GM18508 (cell line): ENCODE measurements at regions not wholly inside any gene's neighbourhood (a gene's known extent, or its start where the extent isn't known, plus 50 kb on each side); places are given as distances from the start of the nearest gene placed in this dataset.

Experiments
- ATAC-seq: cut with Tn5 transposase; IDR thresholded peaks from one replicate; pipeline ENCODE4 v1.9.1; 2021; ENCODE audit warnings: moderate number of reproducible peaks; ENCODE audit not compliant: insufficient read depth, unreplicated experiment

DNA sequence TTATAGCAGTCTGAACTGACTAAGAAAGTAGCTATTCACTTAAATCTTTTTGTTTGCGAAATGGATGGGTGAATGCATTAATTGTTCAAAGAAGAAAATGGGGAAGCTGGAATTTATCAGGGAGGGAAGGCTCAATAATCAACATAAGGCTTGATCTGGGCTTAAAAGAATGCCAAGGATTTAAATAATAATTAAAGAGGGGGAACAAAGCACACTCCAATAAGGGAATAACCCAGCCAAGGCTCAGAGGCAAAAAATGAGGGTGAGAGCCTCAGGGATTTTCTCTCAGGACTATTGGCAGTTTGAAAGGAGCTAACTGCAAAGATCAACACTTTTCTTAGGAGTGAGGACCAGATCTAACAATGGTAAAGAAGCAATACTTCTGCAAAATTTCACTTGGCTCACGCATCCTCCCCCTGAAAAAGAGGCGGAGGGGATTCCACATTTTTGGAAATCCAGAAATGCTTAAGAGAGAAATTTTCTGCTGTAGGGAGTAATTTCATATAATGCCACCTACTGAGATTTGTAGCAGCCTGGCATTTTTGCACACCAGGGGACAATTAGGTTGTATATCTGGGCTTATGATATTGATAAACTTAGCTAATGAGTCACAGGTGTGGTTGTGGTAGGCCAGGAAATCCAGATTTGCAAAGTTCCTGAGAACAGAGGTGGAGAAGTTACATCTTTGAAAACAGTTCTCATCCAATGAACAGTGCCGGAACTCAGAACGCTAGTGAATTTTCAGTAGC is 405.1 kb downstream of the TUSC7 start:
- no peak for ATAC-seq

DNA sequence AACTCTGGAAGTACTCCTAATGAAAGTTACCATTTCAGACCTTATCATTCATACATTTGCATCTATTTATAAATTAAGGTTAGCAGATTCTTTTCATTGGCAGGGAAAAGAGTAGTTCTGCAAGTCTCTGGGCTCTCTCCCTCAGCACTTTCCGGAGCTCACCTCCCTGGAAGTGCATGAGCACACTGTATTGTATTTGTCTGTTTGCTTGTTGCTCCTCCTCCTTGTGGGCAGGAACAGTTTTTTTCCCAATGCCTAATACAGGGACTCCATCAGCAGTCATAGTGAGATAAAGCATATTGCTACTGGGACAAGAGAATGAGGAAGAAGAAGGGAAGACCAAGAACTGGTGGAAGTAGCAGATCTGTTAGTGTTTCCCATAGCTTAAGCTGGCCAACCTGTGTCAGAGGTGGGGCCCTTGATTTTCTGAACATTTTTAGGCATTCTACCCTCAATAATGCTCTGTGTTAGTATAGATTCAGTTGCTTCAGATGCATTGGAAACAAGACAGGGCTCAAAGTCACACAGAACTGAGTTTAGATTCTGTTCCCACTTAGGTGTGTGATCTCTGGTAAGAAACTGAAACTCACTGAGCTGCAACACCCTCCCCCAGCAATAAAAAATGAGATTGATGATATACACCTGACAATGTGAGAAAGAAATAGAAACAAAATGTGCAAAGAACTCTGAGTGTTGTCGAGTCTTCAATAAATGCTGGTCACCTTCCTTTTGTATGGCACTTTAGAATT is 407.8 kb downstream of the TUSC7 start:
- ATAC-seq = no peak

DNA sequence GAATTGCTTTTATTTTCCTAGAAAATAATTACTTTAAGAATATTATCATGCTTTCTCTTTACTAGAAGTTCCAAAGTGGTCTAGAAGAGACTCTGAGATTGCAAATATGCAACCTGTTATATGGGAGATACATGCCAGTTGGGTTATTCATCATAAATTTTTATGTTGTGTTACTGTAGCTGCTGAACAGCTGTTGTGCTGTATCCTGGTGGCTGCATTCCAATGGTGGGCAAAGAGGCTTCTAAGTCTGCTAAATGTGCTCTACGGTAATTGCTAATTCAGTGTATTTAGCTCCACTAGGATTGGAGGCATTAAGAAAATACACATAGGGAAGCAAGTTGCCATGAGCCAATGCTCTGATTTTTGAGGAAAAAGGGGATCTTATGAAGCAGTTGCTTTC is 409.0 kb downstream of the TUSC7 start:
- ATAC-seq = no peak

DNA sequence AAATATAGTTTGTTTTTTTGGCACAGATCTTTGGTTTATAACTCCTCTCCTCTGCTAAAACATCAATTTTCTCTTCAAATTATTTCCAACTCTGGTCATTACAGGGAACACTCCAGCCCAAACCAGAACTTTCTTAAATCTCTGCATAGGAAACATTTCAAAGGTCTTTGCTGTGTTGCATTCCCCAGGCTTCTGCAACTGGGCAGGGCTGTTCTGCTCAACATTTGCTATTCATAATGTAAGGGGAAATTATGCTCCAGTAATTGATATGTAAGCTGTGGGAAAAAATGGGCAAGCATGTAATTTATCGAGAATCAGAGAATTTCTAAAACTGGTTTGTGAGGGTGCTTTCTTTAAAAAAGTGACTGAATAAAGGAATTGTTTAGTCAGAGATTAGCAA is 410.4 kb downstream of the TUSC7 start:
- ATAC-seq = no peak

DNA sequence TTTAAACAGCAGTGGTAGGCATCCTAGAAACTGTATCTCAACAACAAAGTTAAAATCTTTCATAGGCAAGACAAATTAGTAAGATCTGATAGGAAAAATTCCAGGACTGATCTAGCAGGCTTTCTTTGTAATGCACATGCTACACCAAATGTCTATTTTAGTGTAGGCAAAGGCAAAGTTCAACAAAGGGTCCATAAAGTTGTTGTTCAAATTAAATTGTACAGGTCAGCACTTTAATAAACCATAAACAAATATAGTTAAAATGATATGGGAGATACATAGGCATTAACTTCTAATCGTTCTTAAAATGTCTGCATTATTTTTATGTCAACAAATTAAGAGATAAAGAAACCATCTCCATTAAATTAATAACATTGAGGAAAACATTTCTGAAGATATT is 413.0 kb downstream of the TUSC7 start:
- no peak for ATAC-seq

DNA sequence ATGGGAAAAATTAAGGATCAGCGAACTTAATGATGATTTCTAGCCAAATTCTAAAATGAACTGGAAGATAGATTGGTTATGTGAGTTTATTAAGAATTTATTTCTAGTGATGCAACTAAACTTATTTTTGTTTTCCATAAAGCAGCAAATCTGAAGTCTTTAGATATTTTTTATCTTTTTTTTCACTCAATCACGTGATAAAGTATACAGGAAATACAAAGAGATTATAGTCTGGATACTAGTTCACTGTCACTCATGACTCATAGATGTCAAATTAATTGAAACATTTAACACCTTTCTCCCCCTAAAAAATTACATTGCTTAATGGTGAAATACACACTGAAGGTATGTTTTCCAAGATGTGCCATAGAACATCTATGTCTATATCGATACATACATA is 416.9 kb downstream of the TUSC7 start:
- no peak for ATAC-seq

DNA sequence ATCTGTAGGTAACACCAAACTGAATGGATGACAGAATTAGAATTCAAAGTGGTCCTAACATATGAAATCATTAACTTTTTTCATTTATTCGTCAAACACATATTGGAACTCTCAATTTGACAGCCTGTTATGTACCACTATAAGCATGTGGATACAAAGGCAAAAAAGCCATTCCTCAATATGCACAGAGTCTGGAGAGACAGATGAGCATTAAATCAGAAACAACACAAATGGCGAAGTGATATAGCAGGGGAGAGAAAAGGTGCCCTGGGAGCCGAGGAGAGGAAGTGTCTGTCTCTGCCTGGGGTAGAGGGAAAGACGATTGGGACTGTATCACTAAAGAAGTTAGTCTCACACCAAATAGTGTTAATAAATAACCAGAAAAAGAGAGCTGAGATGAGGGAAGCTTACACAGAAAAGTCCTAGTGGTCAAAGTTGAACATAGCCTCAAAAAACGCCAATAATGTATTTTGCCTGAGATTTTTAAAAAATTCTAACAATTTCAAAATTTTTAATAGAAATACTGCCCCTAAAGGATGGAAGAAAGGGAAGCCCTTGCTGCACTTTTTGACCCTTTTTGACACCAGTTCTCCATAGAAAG is 417.5 kb downstream of the TUSC7 start:
- ATAC-seq = no peak

DNA sequence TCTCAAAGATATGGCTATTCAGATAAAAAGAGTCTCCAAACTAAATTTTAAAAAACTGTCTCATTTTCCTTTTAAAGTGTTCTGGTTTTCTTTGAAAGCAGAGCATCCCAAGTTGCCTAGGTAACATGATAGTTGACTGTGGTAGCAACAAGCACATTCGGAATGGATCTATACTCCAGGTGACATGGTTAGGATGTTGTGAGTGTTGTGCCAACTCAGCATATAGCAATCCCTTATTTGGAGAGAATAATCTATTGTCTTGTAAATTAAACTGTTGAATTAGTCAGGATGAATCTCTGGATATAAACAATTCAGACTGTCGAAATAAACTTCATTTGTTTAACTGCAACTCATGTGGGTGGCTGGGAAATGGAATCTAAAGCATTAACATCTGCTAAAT is 418.6 kb downstream of the TUSC7 start:
- ATAC-seq = no peak

DNA sequence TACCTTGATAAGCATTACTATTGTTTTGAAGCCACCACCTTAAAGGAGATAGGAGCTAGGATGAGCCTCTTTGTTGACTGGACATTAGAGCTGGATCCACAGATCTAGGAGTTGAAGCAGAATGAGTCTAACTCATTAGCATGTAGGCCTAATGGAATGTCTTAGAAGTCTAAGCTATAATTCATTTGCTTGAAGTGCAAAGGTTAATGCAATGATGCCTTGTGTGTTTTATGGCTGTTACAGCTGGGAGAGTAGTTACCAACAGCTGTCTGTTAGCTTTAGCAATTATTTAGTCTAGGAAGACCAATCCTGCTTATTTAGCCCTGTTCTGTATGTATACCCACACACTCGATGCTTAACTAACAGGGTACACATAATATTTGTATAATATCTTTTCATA is 419.3 kb downstream of the TUSC7 start:
- no peak for ATAC-seq

DNA sequence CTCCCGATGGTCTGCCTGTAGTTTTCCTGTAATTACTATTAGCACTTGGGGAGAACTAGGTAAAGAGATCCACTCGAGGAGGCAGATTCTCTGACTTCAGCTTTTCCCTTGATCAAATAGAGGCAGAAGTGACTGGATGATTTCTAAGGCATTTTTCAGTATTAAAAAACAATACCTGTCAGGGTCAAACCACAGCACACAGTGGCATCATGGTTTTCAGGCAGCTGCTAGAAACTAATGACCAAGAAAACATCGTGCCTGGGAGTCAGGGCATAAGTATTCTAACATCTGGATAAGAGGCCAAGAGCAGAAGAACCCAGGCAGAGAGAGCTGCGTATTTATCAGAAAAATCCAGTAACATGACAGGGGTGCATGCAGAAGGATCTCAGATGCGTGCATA is 419.9 kb downstream of the TUSC7 start:
- ATAC-seq = no peak

DNA sequence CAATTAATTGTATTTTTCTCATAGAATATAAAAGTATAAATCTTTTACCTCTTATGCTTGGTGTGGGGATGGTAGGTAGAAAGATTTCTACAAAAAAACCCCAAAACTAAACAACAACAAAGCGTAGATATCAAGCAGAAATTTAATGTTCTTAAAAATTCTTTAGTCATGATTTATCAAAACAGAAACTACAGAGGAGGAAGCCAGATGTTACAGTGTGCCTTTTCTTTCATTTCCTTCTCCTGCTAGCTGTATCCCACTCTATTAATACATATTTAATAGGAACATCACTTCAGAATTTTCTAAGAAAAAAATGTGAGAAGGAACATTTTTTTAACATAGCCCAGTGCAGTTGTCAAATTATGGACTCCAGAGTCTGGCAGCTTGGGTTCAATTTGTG is 420.6 kb downstream of the TUSC7 start:
- ATAC-seq = no peak

DNA sequence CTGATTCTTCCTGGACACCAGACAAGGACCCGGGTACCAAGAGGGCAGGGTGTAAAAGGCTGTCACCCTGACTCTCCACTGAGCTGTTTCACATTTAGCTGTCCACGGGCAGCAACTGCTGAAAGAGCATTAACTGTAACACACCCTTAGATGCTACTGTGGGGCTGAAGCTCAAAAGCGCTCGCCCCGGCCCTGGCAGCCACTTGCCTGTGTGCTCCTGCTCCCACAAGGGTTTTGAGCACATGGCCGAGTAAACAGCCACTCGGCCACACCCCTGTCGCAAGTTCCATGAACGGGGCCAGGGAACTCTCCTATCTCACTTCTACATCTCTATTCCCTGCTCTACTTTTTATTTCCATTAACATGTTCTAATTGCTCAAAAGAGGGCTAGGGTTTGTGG is 421.7 kb downstream of the TUSC7 start:
- no peak for ATAC-seq

DNA sequence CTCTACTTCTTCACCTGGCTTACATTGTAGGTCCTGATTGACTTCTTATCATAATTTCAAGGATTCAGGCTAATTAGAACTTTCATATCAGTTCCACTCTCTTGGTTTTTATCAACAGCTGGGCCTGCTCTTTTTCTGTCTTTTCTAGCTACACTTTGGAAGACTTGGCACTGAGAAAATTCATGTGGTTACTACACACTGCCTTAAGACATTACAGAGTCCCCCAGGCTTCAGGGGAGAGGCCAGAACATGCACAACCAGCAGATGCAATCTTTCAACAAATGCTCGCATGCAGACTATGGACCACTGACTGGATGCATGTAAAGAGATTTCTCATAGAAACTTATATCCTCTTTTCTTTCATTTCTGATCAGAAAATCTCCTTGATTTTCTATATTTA is 423.5 kb downstream of the TUSC7 start:
- no peak for ATAC-seq

DNA sequence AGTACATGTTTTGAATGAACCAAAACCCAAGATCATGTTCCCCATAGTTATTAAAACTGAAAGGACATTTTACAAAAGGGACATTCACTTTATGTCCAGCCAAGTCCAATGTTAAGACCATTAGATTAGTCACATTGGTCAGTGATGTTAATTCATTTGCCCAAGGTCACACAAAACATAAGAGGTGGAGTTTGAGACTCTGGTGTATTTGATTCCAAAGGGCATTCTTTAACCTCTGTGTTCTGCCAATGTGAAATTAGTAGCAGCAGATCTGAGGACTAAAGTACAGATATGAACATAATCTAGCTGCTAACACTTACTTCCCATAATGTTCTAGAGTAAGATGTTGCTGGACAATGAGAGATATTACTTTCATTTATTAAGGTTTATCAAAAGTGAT is 425.6 kb downstream of the TUSC7 start:
- ATAC-seq = no peak

DNA sequence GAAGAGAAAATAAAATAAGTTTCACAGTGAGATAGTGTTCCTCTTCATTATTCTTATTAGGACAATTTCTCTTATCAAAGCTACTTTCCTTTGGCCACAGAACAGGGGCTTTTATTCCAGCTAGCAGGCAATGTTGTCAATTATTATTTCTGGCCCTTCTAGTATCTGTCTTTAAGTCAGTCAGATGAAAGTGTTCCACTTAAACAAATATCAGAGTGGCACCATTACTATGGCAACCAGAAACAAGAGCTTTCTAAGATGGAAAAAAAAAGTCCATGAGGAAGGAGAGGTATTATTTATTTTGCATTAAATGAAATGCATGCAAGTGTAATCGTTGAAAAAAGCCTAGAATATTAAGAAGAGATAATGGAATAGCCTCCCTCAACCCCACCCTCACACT is 426.4 kb downstream of the TUSC7 start:
- no peak for ATAC-seq

DNA sequence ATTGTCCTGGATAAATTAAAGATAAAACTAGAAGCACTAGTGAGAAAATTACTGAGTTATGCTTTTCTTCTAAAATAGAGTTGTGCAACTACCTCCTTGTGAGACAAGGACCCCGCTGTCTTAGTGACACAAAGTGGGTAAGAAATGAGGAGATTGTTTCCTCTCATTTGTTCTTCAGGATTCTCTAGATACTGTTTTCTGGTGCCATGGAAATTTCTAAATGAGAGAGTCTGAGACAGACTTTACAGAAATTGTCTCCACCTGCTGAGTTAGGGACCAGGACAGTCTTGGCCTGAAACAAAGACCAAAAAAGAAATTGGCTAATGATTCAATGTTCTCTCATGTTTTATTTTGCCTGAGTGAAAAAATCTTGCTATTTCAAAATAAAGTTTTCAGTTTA is 427.5 kb downstream of the TUSC7 start:
- ATAC-seq = no peak

DNA sequence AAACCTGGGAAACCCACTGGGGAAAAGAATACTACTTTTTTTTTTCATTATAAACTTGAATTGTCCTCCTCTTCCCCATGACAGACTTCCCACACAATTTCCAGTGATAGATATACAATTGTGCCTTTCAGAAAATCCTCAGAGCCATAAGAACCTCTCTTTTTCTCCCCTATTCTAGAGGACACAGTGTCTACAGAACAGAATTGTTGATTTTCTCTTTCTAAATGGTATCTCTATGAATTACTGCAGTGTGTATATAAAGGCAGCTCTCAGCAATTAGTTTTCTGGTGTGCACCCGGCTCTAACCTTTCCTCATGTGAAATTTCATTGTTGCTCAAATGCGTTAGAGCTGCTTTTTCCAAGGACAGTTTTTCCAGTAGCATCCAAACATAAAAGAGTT is 430.1 kb downstream of the TUSC7 start:
- no peak for ATAC-seq

DNA sequence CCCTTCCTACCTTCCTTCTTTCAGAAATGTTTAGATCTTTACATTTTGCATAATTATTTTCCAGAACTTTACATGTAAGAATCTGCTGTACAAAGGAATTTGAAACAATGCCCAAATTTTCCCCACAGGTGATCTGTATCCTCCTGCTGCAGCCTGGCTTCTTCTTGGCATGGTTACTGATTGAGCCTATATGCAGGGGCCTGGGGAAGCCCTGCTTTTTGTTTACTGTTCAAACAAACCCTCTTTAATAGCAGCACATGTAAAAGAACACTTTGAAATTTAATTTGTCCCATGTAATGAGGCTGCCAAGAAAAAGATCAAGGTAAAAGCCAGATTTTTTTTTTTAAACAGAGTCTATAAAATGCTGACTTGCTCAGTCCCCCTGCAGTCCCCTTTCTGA is 432.2 kb downstream of the TUSC7 start:
- no peak for ATAC-seq

DNA sequence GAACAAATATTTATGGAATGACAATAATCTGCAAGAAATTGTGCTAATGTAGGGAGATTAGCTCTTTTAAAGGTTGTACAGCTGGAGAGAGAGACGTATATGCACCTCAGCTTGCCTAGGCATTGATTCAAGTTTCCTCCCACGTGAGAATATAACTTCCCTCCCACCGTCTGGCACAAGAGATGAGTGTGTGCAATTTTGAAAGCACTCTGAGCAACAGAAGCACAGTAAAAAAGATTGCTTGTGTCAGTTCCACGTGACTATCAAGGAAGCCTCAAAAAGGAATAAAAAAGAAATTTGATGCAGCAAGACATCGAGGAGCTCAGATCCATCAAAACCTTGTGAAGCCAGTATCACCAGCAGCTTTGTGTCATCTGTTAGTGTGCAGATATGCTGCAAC is 435.3 kb downstream of the TUSC7 start:
- ATAC-seq = no peak

DNA sequence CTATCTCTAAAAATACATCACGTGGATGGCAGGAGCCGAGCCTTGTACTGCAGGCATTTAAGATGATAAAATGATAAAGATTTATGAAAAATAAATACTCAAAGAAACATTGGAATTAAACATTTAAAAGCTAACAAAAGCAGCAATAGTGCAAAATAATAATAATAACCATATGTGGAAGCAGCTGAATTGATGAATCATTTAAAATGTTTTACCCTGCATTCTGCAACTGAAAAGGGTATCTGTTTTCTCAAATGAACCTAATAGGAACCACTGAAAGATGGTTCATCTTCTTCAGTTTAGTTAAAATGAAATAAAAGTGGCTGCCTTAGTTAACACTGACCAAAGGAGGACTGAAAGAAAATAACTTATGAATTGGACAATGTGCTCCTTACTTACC is 436.1 kb downstream of the TUSC7 start:
- ATAC-seq = no peak

DNA sequence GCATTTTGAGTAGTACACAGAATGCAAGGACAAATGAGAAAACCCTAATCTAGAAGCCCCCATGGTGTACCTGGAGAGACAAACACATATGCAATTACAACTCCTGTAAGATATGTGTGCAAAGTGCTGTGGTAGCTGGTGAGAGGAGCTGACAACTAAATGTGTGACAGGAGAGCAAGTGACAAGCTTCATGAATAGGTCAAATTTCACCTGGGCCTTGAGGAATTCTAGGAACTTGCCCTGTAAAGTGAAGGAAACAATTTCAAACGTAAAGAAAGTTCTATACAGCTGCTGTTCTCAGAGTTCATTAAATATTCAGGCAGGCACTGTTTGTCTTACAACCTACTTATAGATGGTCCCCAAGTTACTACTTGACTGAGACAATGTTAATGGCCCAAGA is 437.0 kb downstream of the TUSC7 start:
- ATAC-seq = no peak

DNA sequence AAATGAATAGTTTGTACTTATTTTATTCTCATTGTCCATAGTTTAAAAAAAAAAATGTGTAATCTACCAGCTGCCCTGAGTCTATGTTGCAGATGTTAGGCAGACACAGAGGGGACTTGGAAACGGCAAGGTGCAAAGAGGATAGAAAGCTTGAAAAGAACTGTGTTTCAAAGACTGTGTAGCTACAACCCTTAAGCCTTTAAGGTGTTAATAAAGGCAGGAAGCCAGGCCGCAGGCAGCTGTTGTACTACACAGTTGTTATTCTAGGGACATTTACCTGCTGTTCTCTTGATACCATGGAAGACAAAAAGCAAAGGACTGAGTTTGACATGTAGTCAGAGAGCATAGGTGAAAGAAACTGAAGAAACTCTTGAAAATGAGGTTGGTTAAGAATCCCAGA is 440.0 kb downstream of the TUSC7 start:
- no peak for ATAC-seq
